ENCODE measurements at regions not wholly inside any gene's neighbourhood (a gene's known extent, or its start where the extent isn't known, plus 50 kb on each side); places are given as distances from the start of the nearest gene placed in this dataset.
"Not testable (repeated sequence)": the region's sequence is repeated elsewhere in the genome, so short reads cannot be mapped to it uniquely, and the experiment has no call there.

- DNase-seq (ENCODE audit: low read depth): no peak
- no peak overlapping the region for H3K4me3 ChIP-seq (ENCODE audit: low read depth, low read length)
- in situ Hi-C loops (cut with HindIII; ENCODE audit: low sequenced_read_pairs): no loop called here
- TF ChIP-seq CTCF (IDR thresholded peaks at IDR 0.05; ENCODE audit: low read depth, low read length, missing control alignments): no peak
Observed at GRCh38 chr1:14421977-14422609, 176.4 kb upstream of the KAZN start.

- no peak overlapping the region for H3K4me3 ChIP-seq (ENCODE audit: low read depth, low read length)
- no peak for TF ChIP-seq CTCF (IDR thresholded peaks at IDR 0.05; ENCODE audit: low read depth, low read length, missing control alignments)
- in situ Hi-C loops (cut with HindIII; ENCODE audit: low sequenced_read_pairs): no loop called here
- no peak for DNase-seq (ENCODE audit: low read depth)
Observed at GRCh38 chr1:14424325-14425002, 174.0 kb upstream of the KAZN start.

- TF ChIP-seq CTCF (IDR thresholded peaks at IDR 0.05; ENCODE audit: low read depth, low read length, missing control alignments): no peak
- no peak overlapping the region for H3K4me3 ChIP-seq (ENCODE audit: low read depth, low read length)
- in situ Hi-C loops (cut with HindIII; ENCODE audit: low sequenced_read_pairs): no loop called here
- DNase-seq (ENCODE audit: low read depth): no peak
Observed at GRCh38 chr1:14426854-14427253, 171.6 kb upstream of the KAZN start.

GRCh38 chr1:14429577-14429976 is 168.9 kb upstream of the KAZN start:
- in situ Hi-C loops (cut with HindIII; ENCODE audit: low sequenced_read_pairs): no loop called here
- H3K4me3 ChIP-seq (ENCODE audit: low read depth, low read length): no peak overlapping the region
- DNase-seq (ENCODE audit: low read depth): no peak
- TF ChIP-seq CTCF (IDR thresholded peaks at IDR 0.05; ENCODE audit: low read depth, low read length, missing control alignments): no peak

- H3K4me3 ChIP-seq (ENCODE audit: low read depth, low read length); in situ Hi-C loops (cut with HindIII; ENCODE audit: low sequenced_read_pairs); DNase-seq (ENCODE audit: low read depth): not testable (repeated sequence)
Observed at GRCh38 chr1:14432728-14433127, 165.8 kb upstream of the KAZN start.

- TF ChIP-seq CTCF (IDR thresholded peaks at IDR 0.05; ENCODE audit: low read depth, low read length, missing control alignments): no peak
- no peak for DNase-seq (ENCODE audit: low read depth)
- no peak overlapping the region for H3K4me3 ChIP-seq (ENCODE audit: low read depth, low read length)
- in situ Hi-C loops (cut with HindIII; ENCODE audit: low sequenced_read_pairs): no loop called here
Observed at GRCh38 chr1:14435368-14436023, 163.0 kb upstream of the KAZN start.

- in situ Hi-C loops (cut with HindIII; ENCODE audit: low sequenced_read_pairs): no loop called here
- no peak for TF ChIP-seq CTCF (IDR thresholded peaks at IDR 0.05; ENCODE audit: low read depth, low read length, missing control alignments)
- no peak for DNase-seq (ENCODE audit: low read depth)
- no peak overlapping the region for H3K4me3 ChIP-seq (ENCODE audit: low read depth, low read length)
Observed at GRCh38 chr1:14437417-14437918, 161.0 kb upstream of the KAZN start.
